Body of pancreas (tissue), 4 donors: ENCODE measurements at regions not wholly inside any gene's neighbourhood (a gene's known extent, or its start where the extent isn't known, plus 50 kb on each side); places are given as distances from the start of the nearest gene placed in this dataset.

ENCODE experiments used
- POLR2A ChIP-seq, 3 donors: fragments of 450-650 bp; IDR thresholded peaks; one replicate each; pipeline ENCODE4 v1.6.1; 2016; ENCODE audit warnings: antibody characterized with exemption in 3 of 3, mild to moderate bottlenecking in 2 of 3
- TF ChIP-seq, protein P1 (sequence below), 7 experiments: fragments of 450-650 bp in 4 of 7; fragments of 200-600 bp in 3 of 7; sonication (generic) in 3 of 7; IDR thresholded peaks; one replicate each; pipeline ENCODE4 v1.5.1; 2016 to 2019; ENCODE audit warnings: antibody characterized with exemption in 7 of 7

DNA sequence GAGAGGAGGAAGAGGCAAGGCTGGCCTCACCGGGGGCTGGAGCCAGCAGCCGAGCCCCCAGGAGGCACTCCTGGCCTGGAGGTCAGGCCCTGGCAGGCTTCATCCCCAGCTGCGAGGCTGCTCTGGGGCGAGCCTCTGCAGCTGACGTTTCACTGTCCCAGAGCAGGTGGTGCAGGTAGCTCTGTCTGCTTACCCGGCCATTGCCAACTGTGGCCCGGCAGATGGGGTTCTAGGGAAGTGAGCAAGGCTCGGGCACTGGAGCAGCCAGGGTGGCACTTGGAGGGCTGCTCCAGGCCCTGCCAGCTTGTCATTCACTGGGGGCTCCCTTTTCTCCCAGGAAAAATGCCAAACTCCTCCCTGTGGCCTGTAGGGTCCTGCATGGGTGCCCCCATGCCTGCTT is 118.7 kb upstream of the ANO1 start:
- TF ChIP-seq, protein P1, sequence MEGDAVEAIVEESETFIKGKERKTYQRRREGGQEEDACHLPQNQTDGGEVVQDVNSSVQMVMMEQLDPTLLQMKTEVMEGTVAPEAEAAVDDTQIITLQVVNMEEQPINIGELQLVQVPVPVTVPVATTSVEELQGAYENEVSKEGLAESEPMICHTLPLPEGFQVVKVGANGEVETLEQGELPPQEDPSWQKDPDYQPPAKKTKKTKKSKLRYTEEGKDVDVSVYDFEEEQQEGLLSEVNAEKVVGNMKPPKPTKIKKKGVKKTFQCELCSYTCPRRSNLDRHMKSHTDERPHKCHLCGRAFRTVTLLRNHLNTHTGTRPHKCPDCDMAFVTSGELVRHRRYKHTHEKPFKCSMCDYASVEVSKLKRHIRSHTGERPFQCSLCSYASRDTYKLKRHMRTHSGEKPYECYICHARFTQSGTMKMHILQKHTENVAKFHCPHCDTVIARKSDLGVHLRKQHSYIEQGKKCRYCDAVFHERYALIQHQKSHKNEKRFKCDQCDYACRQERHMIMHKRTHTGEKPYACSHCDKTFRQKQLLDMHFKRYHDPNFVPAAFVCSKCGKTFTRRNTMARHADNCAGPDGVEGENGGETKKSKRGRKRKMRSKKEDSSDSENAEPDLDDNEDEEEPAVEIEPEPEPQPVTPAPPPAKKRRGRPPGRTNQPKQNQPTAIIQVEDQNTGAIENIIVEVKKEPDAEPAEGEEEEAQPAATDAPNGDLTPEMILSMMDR (IDR thresholded peaks at IDR 0.05) = no peak
- no peak for TF ChIP-seq POLR2A (IDR thresholded peaks at IDR 0.05)
